ENCODE measurements at regions not wholly inside any gene's neighbourhood (a gene's known extent, or its start where the extent isn't known, plus 50 kb on each side); places are given as distances from the start of the nearest gene placed in this dataset.

GRCh38 chr7:53719122-53719521, 683.7 kb downstream of the POM121L12 start:
- Histone ChIP-seq H3K36me3 (ENCODE audit: insufficient read depth, low read length) (no peaks in the 10 kb centered on the region), H2AFZ (ENCODE audit: low read length) (no peak overlapping the region), H3K9me3 (ENCODE audit: low read length) (no peaks in the 10 kb centered on the region)

GRCh38 chr7:53740971-53741370, 705.5 kb downstream of the POM121L12 start:
- no peaks in the 10 kb centered on the region for H3K79me2 ChIP-seq (ENCODE audit: insufficient read depth, low read length)
- no peaks in the 10 kb centered on the region for H3K36me3 ChIP-seq (ENCODE audit: insufficient read depth, low read length)
- no peak overlapping the region for H3K4me2 ChIP-seq (ENCODE audit: low read length)
- H3K27me3 ChIP-seq (ENCODE audit: insufficient read depth, low read length), result no peaks in the 10 kb centered on the region
- H3K4me1 ChIP-seq (ENCODE audit: insufficient read depth, low read length, severe bottlenecking), result no peaks in the 10 kb centered on the region
- H3K9ac ChIP-seq (ENCODE audit: low read length), result no peak overlapping the region
- H3K9me2 ChIP-seq (ENCODE audit: low read depth, low read length), result no peaks in the 10 kb centered on the region
- no peaks in the 10 kb centered on the region for H3F3A ChIP-seq (ENCODE audit: insufficient read depth, low read length)
- no peaks in the 10 kb centered on the region for H4K20me1 ChIP-seq (ENCODE audit: insufficient read depth, low read length)
- no peak overlapping the region for H3K4me3 ChIP-seq (ENCODE audit: low read depth, low read length, poor library complexity, severe bottlenecking)
- no peaks in the 10 kb centered on the region for H3K9me3 ChIP-seq (ENCODE audit: low read length)
- H2AFZ ChIP-seq (ENCODE audit: low read length), result no peak overlapping the region
- no peak for TF ChIP-seq EZH2 (IDR thresholded peaks at IDR 0.05; ENCODE audit: borderline replicate concordance, low read length)
- TF ChIP-seq CTCF (IDR thresholded peaks at IDR 0.05; ENCODE audit: low read length), result no peak
- no peak overlapping the region for H3K27ac ChIP-seq (ENCODE audit: low read depth, low read length, poor library complexity, severe bottlenecking)

More at GRCh38 chr7:53719122-53719521, 683.7 kb downstream of the POM121L12 start:
- no peaks in the 10 kb centered on the region for H4K20me1 ChIP-seq (ENCODE audit: insufficient read depth, low read length)
- H3K9ac ChIP-seq (ENCODE audit: low read length), result no peak overlapping the region
- TF ChIP-seq CTCF (IDR thresholded peaks at IDR 0.05; ENCODE audit: low read length), result no peak
- TF ChIP-seq EZH2 (IDR thresholded peaks at IDR 0.05; ENCODE audit: borderline replicate concordance, low read length), result no peak
- no peak overlapping the region for H3K27ac ChIP-seq (ENCODE audit: low read depth, low read length, poor library complexity, severe bottlenecking)
- no peak overlapping the region for H3K4me3 ChIP-seq (ENCODE audit: low read depth, low read length, poor library complexity, severe bottlenecking)
- H3K9me2 ChIP-seq (ENCODE audit: low read depth, low read length), result no peaks in the 10 kb centered on the region
- no peaks in the 10 kb centered on the region for H3K4me1 ChIP-seq (ENCODE audit: insufficient read depth, low read length, severe bottlenecking)
- H3F3A ChIP-seq (ENCODE audit: insufficient read depth, low read length), result no peaks in the 10 kb centered on the region
- 0 out of 2 replicates have a peak overlapping the region, but pooled peaks have one; percentile 18 for H3K4me2 ChIP-seq (ENCODE audit: low read length)
- H3K27me3 ChIP-seq (ENCODE audit: insufficient read depth, low read length), result no peaks in the 10 kb centered on the region
- no peaks in the 10 kb centered on the region for H3K79me2 ChIP-seq (ENCODE audit: insufficient read depth, low read length)

DNA sequence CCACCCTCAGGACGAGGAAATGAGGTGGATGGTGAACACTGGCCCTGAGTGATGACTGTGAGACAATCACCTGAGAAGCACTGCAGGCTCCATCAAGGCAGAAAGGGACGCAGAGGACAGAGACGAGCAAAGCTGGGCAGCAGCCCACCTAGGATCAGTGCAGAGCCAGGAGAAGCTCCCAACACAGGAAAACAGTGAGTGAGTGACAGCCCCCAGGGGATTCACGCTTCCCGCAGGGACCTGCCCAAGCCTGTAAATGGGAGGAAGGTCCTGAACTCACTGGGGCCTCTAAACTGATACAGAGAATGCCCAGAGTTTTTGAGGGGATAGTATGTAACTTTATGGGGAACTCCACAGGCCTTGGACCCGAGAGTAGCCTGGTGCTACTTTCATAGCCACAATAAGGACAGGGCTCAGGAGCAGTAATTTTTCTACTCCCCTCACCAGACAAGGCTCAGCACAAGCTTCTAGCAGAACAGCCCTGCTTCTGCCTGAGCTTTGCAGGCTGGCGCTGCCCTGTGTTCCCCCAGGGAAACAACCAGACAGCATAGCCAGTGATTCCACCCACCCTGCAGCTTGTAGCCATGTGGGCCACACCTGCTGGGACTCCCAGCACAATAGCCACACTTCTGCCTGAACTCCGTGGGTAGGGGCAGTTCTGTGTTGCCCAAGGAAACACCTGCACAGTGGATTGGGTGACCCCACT, 708.4 kb downstream of the POM121L12 start:
- Histone ChIP-seq H3K4me2 (ENCODE audit: low read length) (no peak overlapping the region), H2AFZ (ENCODE audit: low read length) (no peak overlapping the region), H3K36me3 (ENCODE audit: insufficient read depth, low read length) (no peaks in the 10 kb centered on the region), H3K4me1 (ENCODE audit: insufficient read depth, low read length, severe bottlenecking) (no peaks in the 10 kb centered on the region), H3K9me2 (ENCODE audit: low read depth, low read length) (no peaks in the 10 kb centered on the region), H3K27me3 (ENCODE audit: insufficient read depth, low read length) (no peaks in the 10 kb centered on the region), H3K79me2 (ENCODE audit: insufficient read depth, low read length) (no peaks in the 10 kb centered on the region), H3K27ac (ENCODE audit: low read depth, low read length, poor library complexity, severe bottlenecking) (no peak overlapping the region), H3K9ac (ENCODE audit: low read length) (no peak overlapping the region), H3K4me3 (ENCODE audit: low read depth, low read length, poor library complexity, severe bottlenecking) (no peak overlapping the region), H3K9me3 (ENCODE audit: low read length) (no peaks in the 10 kb centered on the region), H3F3A (ENCODE audit: insufficient read depth, low read length) (no peaks in the 10 kb centered on the region), H4K20me1 (ENCODE audit: insufficient read depth, low read length) (no peaks in the 10 kb centered on the region)
- no peak for TF ChIP-seq EZH2 (IDR thresholded peaks at IDR 0.05; ENCODE audit: borderline replicate concordance, low read length)
- TF ChIP-seq CTCF (IDR thresholded peaks at IDR 0.05; ENCODE audit: low read length), result no peak
